ENCODE measurements at regions not wholly inside any gene's neighbourhood (a gene's known extent, or its start where the extent isn't known, plus 50 kb on each side); places are given as distances from the start of the nearest gene placed in this dataset.

GRCh38 chr6:163808871-163809270 lies 394.4 kb downstream of the QKI start:
- TF ChIP-seq, protein P1, sequence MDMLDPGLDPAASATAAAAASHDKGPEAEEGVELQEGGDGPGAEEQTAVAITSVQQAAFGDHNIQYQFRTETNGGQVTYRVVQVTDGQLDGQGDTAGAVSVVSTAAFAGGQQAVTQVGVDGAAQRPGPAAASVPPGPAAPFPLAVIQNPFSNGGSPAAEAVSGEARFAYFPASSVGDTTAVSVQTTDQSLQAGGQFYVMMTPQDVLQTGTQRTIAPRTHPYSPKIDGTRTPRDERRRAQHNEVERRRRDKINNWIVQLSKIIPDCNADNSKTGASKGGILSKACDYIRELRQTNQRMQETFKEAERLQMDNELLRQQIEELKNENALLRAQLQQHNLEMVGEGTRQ (IDR thresholded peaks at IDR 0.05; ENCODE audit: low read depth, low read length): no peak
- TF ChIP-seq SMC3 (IDR thresholded peaks at IDR 0.05; ENCODE audit: low read depth, low read length): no peak

Data from IMR-90 (cell line).